Pancreas (tissue), 10 donors: ENCODE measurements at regions not wholly inside any gene's neighbourhood (a gene's known extent, or its start where the extent isn't known, plus 50 kb on each side); places are given as distances from the start of the nearest gene placed in this dataset.

Experiments
- ATAC-seq, 4 donors: fragments of 200-7000 bp; cut with Tn5 transposase; one replicate each; pipeline versions ENCODE4 v1.8.0 to v1.9.1; 2020; ENCODE audit warnings: mild to moderate bottlenecking in 4 of 4, moderate library complexity in 4 of 4
- DNase-seq, 6 donors: peaks; one replicate each; pipeline ENCODE4 v3.0.0-alpha.2; 2020
- FAIRE-seq: peaks from 2 replicates; lab custom pipeline; 2012; peaks lifted over from hg19 to GRCh38; lab: Jason Lieb, UNC
- H3K27ac ChIP-seq, 4 donors: fragments of 200-600 bp; sonication (generic); 1 replicate in 3 of 4; 2 replicates in 1 of 4; pipeline versions ENCODE4 v1.5.0 to v1.8.0; 2020
- H3K27me3 ChIP-seq, 4 donors: fragments of 200-600 bp; one replicate each; pipeline ENCODE4 v1.8.0; 2021
- H3K36me3 ChIP-seq, 3 donors: fragments of 200-600 bp; sonication (generic) in 1 of 3; one replicate each; pipeline versions ENCODE4 v1.5.0 to v1.8.0; 2020 to 2021
- H3K4me1 ChIP-seq, 3 donors: fragments of 200-600 bp; one replicate each; pipeline ENCODE4 v1.8.0; 2021
- H3K4me3 ChIP-seq, 4 donors: fragments of 200-600 bp; sonication (generic) in 2 of 4; one replicate each; pipeline versions ENCODE4 v1.5.0 to v1.8.0; 2020 to 2021
- H3K9me3 ChIP-seq, 4 donors: fragments of 200-600 bp; one replicate each; pipeline ENCODE4 v1.8.0; 2021
- WGBS, 2 donors: extraction: QIAGEN DNeasy Blood & Tissue Kit; methylation state at CpG; one replicate each; pipeline ENCODE4 v1.1.7; 2013; 5-methylcytosine and 5-hydroxymethylcytosine counted together
- intact Hi-C, 3 donors: fragments of 100-400 bp; cut with DNase I; formaldehyde crosslinking; loops; one replicate each; pipeline versions ENCODE4 v1.11.1 to v1.14.2; 2022
- TF ChIP-seq, protein P1 (sequence below), 4 donors: fragments of 200-600 bp; sonication (generic) in 3 of 4; IDR thresholded peaks; one replicate each; pipeline versions ENCODE4 v1.5.0 to v1.8.0; 2021; ENCODE audit warnings: antibody characterized with exemption in 4 of 4
- donor health status: healthy with polysubstance abuse.
- donor health status: DM: no; HTN: no; CAD: no; lungs with moderate emphysema.
- donor health status: DM: no; HTN: no; CAD: no.
- donor health status: control.
- donor health status: control.
- donor health status: Bipolar disorder and iron deficiency.
- donor health status: DM: yes; HTN: yes; CAD: no.
- donor health status: DM: no; HTN: no; CAD: no.
- donor health status: DM: no; HTN: no; CAD: no.
- donor health status: DM: yes; HTN: yes; CAD: no.

DNA sequence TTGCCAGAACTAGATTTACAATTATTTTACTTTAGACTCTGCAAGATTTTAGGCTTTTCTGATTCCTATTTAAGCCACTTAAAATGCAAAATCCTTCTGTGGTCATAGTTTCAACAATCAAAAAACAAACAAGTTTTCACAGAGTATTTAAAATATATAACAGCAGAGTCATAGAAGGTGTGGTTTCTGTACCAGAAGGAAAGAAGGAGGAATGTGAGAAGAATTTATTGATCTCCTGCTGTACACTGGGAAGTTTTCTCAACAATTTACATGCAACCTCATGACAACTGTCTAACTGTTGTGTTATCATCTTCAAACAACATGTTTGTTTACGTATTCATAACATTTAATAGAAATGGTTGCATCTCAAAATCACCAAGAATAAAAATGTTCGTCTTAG lies 102.3 kb upstream of the CEP126 start:
- Histone ChIP-seq H3K4me1 (no peaks in the 10 kb centered on the region), H3K27ac (no peak overlapping the region), H3K9me3 (no peaks in the 10 kb centered on the region), H3K4me3 (no peak overlapping the region), H3K36me3 (no peaks in the 10 kb centered on the region), H3K27me3 (no peaks in the 10 kb centered on the region)
- FAIRE-seq (no peak), ATAC-seq (no peak), DNase-seq (no peak)
- TF ChIP-seq, protein P1, sequence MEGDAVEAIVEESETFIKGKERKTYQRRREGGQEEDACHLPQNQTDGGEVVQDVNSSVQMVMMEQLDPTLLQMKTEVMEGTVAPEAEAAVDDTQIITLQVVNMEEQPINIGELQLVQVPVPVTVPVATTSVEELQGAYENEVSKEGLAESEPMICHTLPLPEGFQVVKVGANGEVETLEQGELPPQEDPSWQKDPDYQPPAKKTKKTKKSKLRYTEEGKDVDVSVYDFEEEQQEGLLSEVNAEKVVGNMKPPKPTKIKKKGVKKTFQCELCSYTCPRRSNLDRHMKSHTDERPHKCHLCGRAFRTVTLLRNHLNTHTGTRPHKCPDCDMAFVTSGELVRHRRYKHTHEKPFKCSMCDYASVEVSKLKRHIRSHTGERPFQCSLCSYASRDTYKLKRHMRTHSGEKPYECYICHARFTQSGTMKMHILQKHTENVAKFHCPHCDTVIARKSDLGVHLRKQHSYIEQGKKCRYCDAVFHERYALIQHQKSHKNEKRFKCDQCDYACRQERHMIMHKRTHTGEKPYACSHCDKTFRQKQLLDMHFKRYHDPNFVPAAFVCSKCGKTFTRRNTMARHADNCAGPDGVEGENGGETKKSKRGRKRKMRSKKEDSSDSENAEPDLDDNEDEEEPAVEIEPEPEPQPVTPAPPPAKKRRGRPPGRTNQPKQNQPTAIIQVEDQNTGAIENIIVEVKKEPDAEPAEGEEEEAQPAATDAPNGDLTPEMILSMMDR (IDR thresholded peaks at IDR 0.05) = no peak
- 22 to 23% methylated on average over 2 of the region's 2 CpGs for WGBS, 2 donors
- intact Hi-C loops = no loop called here

- H3K4me1 ChIP-seq = no peaks in the 10 kb centered on the region
- FAIRE-seq (no peak), ATAC-seq (no peak), DNase-seq (no peak)
- TF ChIP-seq, protein P1 (IDR thresholded peaks at IDR 0.05) = no peak
- no peaks in the 10 kb centered on the region for H3K27me3 ChIP-seq
- no peaks in the 10 kb centered on the region for H3K36me3 ChIP-seq
- 44 to 50% methylated on average over 1 of the region's 1 CpG for WGBS, 2 donors
- intact Hi-C loops = no loop called here
- H3K9me3 ChIP-seq = no peaks in the 10 kb centered on the region
- H3K4me3 ChIP-seq = no peak overlapping the region
- no peak overlapping the region for H3K27ac ChIP-seq
Measured at GRCh38 chr11:101810546-101810945, 104.3 kb upstream of the CEP126 start.

GRCh38 chr11:101807531-101807930 lies 107.3 kb upstream of the CEP126 start:
- Histone ChIP-seq H3K27me3 (no peaks in the 10 kb centered on the region), H3K4me1 (no peaks in the 10 kb centered on the region), H3K36me3 (no peaks in the 10 kb centered on the region), H3K9me3 (no peaks in the 10 kb centered on the region), H3K4me3 (no peak overlapping the region), H3K27ac (no peak overlapping the region)
- FAIRE-seq (no peak), ATAC-seq (no peak), DNase-seq (no peak)
- TF ChIP-seq, protein P1 (IDR thresholded peaks at IDR 0.05) = no peak
- intact Hi-C loops = no loop called here
- 37 to 39% methylated on average over 2 of the region's 2 CpGs for WGBS, 2 donors

GRCh38 chr11:101803651-101804050 lies 111.2 kb upstream of the CEP126 start:
- ATAC-seq (no peak), DNase-seq (no peak), FAIRE-seq (no peak)
- no peaks in the 10 kb centered on the region for H3K4me1 ChIP-seq
- H3K36me3 ChIP-seq = no peaks in the 10 kb centered on the region
- H3K9me3 ChIP-seq = no peaks in the 10 kb centered on the region
- TF ChIP-seq, protein P1 (IDR thresholded peaks at IDR 0.05) = no peak
- no peak overlapping the region for H3K27ac ChIP-seq
- 41 to 61% methylated on average over 2 of the region's 2 CpGs for WGBS, 2 donors
- no peak overlapping the region for H3K4me3 ChIP-seq
- intact Hi-C loops = no loop called here
- H3K27me3 ChIP-seq = no peaks in the 10 kb centered on the region

- no peaks in the 10 kb centered on the region for H3K9me3 ChIP-seq
- no peaks in the 10 kb centered on the region for H3K36me3 ChIP-seq
- intact Hi-C loops = no loop called here
- TF ChIP-seq, protein P1 (IDR thresholded peaks at IDR 0.05) = no peak
- H3K4me3 ChIP-seq = no peak overlapping the region
- FAIRE-seq (no peak), ATAC-seq (no peak), DNase-seq (no peak)
- WGBS, 2 donors = 55 to 57% methylated on average over 1 of the region's 1 CpG
- H3K4me1 ChIP-seq = no peaks in the 10 kb centered on the region
- no peak overlapping the region for H3K27ac ChIP-seq
- no peaks in the 10 kb centered on the region for H3K27me3 ChIP-seq
Measured at GRCh38 chr11:101797335-101797734, 117.5 kb upstream of the CEP126 start.
